ENCODE measurements at regions not wholly inside any gene's neighbourhood (a gene's known extent, or its start where the extent isn't known, plus 50 kb on each side); places are given as distances from the start of the nearest gene placed in this dataset.
"Not testable (repeated sequence)": the region's sequence is repeated elsewhere in the genome, so short reads cannot be mapped to it uniquely, and the experiment has no call there.

DNA sequence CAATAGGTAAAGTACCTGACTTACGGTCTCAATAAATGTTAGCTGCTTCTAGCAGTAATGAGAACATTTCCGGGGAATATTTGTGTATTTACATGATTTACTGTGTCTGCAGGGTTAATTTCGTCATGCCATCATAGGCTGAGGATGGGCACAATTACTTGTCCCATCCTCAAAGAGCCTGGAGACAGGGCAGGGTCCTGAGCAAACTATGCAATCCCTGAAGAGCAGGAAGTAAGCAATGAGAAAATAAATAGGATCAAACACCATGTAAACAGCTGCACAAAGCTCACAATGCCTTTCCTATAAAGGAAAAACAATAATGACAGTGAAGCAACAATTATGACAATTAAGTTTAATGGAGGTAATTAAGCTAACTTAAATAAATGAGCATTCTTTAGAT, 114.6 kb upstream of the FOXQ1 start:
- DNase-seq, result no peak

DNA sequence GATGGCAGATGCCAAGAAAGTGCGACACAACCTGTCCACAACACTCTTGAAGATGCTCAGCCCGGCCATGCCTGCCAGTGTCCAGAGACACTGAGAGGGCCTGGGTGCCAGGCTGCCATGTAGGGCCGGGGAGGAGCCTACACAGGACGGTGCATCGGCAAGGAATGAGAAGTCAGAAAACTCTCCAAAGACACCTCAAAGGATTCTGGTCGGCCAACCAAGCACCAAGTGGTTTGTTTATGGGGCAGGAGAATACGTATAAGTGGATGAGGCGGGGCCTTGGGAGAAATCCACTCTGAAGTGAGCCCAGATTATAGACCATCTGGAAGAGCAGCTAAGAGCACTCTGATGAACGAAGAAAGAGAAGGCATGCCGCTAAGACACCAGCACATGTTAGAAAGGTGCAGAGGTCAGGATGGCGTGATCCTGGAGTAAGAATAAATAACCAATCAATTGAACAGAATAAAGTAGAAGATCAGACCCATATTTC, 120.7 kb upstream of the FOXQ1 start:
- DNase-seq, result no peak

DNA sequence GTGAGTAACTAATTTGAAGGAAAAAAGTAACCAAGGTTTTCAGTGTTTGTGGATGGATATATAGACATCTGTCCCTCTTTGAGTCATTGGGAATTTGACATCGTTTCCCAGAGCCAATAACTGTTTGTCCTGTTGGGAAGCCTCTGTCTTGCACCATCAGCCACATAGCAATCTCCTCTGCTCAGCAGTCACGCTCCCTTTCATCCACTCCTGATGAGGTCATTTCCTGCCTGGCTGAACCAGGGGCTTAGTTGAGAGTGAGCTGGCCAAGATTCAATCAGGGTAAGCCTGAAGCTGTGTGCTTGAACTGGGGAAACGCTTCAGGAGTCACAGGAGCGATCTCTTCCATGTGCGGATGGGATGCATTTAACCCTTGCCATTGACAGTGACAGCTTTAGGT, 121.5 kb upstream of the FOXQ1 start:
- DNase-seq, result no peak

DNA sequence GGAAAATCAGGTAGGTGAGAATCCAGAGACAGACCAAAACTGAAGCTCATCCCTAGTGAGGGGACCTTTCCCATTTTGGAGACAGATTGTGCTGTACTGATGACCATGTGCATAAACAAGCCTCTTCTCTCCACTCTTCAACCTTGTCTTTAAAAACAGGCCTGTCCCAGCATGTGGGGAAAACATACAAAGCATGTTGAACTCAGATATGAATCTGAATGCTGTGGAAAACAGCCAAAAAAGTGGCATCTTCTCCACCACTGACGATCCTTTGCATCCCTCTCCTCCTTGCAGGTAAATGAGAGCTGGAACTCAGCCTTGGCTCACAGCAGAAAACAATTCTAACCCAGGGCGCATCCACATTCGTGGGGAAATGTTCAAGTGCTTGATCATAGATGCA, 123.7 kb upstream of the FOXQ1 start:
- DNase-seq, result no peak

DNA sequence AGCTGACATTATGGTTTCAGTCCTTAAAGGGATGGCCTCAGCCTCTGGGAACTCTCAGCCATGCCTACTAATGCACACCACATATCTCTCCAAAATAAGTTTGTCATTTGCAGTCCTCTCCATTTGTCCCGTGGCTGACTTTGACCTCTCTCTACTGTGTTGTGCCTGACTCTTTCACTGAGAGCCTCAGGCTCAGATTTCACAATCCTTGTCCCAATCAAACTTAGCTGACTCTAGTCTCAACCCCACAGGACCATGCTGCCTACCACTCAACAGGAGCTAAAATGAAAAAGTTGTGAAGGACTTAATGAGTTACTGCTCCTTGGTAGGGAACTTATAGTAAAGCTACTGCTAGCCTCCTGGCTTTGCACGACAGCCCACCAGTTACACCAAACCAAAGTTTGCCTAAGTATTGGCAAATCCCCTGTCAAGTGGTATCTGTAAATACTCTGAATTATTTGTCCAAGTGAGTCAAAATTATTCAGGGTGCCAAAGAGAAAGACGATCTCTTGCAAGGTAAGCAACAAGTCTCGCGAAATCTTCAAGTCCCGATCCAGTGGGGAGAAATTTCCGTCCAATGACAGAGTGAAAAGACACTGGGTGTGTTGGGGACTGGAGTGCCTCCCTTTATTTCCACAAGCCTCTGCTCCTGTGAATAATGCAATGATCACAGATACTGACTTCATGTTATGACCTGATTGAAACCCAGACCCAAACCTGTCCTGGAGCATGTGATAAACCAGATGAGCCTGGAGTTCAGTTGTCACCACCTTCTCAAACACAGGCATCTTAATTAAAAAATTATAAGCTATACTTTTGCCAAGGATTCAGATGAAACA, 124.4 kb upstream of the FOXQ1 start:
- no peak for DNase-seq

DNA sequence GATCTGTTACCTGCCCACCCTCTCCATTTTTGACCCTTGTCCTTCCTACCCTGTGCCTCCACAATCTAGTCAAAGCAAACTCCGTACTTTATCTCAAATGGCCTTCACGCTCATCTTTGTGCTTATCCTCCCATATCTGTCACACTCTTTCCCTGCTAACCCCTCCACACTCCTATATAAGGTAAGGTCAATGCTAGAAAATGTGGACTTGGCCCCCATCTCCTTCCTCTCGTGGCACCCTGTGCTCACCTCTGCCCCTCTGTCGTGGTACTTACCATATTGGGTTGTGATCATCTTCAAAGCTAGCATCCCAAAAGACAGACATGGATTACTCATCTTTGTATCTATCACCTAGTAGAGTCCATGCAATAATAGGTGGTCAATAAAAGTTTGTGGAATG, 127.6 kb upstream of the FOXQ1 start:
- DNase-seq, result no peak

DNA sequence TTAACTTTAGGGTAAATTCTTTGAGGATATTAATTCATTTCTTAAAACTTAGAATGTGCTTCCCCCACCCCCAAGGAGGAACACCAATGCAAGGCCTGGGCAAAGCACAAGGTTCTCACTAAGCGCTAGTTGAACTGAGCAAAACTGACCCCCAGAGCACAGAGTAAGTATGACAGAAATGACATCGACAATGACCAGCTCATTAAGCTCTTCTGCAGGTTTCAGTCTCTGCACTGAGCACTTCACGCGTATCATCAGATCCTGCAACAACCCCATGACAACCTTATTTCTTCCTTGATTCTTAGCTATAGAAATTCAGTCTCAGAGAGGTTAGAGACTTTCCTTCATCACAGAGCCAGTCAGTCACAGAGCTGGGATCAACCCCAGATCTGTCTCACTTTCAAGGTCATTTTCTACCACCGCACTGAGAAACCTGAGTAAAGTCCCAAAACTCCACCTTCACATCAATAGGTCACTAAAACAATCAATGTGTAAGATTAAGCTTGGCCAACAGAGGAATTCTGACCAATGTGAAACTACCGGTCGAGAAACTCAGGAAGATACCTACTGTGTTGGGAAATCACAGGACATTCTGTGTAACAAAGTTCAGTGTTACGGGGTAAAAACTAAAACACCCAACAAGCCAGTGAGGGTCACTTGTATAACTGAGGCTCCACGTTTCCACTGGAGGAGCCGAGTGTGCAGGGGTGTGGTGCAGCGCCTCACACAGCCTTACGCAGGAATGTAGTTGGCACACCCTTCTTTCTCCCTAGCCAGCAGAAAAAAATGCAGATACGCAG, 129.0 kb upstream of the FOXQ1 start:
- DNase-seq, result no peak

DNA sequence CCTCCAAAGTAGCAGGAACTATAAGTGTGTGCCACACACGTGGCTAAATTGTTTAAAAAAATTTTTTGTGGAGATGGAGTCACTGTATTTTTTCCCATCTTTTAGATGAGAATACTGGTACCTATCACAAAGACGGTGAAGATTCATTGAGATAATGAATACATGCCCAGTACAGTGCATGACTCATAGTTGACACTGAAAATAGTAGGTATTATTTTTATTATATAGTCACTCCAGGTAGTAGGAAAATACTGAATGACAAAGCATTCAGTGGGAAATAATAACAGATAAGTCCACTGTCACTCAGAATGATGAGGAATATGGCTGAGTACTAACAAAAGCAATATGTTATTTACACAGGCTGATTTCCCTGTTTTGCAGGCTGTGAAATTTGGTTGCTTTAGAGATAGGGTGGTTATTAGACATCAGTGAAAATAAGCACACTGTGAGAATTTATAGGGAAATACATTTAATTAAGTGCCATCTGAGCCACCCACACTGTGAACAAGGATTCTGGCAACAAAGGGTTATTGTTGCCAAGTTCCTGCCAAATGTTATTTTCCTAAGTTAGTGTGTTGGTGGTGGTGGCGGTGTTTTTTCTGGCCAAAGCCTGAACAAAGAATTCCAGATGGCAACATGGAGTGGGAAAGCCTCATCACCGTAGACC, 129.8 kb upstream of the FOXQ1 start:
- no peak for DNase-seq

DNA sequence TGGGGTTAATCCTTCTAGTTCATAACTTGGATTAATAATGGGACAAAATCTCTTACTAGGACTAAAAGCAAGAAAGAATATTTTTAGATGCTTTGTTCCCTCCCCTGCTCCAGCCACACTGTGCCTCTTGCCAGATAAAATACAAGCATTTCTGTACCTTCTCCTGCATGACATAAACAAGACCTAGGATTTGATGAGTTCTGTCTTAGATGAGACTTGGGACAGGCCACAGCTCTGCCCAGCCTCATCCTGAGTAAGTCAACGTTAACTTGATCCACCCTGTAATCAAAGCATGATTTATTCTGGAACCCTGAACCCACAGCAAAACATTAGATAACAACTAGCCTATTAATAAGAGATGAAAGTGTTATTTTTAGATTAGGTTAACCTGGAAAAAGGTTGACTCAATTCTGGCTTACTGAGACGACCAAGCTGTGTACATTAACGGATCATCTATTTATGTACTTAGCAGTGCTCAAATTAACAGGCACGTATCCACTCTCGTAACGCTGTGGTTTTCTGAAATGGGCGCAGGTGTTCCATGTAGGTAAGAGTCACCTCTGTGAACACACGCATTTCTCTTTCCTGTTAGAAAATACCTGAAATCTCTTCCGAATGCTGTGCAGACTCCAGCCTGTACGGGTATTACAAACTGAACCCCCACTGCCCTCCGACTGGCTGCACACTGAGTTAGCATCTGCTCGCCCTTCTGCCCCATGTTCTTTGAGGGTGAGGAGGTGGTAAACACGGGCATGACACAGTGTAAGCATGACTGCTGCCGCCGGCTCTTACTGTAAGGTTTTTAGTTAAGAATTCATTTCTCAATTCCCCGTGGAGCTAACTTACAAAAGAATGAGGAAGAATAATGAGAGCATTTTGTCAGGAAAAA, 132.1 kb upstream of the FOXQ1 start:
- no peak for DNase-seq

DNA sequence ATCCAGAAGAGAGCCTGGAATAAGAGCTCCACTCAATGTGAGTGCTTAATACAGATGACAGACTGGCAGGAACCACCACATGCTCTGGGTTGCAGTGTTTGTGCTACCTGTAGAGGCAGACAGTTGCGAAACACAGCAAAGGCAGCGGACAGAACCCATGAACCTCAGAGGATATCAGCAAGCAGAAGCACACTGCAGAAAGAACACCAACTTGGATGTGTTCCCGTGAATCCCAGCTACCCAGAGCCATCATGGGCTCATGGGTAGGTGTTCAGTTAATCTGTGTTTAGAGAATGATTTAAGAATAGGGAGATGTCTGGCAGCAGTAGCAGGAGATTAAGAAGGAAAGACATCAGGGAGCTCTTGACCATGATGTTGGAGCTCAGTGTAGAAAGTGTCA, 133.3 kb upstream of the FOXQ1 start:
- no peak for DNase-seq

DNA sequence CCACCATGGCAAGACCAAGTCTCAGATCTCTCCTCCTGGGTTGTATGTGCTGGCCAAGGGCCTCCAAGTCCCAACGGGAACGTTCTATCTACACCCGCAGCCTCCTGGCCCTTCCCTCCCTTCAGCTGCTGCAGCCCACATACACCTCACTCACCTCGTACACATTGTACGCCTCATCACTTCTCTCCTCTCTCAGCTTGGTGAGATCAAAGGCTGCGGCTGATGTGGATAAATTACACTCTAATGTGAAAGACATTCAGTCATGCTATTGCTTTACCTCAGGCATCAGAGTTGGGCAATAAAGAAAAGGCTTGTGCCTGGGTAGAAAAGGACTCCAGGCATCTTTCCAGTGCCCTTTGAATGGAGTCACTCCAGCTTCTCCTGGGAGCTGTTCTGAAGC, 135.3 kb upstream of the FOXQ1 start:
- DNase-seq, result no peak

DNA sequence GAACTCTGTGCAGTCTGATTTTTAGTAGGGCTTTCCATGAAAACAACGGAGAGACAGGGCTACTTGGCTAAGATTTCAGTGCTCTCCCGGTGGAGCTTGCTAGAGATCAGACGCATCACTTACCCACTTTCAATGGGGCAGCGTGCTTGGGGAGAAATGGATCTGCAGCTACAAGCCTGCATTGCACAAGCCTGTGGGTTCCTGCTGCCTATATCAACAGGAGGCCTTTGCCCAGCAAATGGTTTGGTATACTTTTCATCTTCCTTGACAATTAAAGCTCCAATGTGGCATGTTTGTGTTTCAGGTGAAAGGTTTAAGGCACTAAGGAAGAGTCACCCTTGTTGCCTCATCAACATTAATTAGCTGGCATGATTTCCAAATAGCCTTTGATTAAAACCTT, 136.0 kb upstream of the FOXQ1 start:
- DNase-seq, result no peak

DNA sequence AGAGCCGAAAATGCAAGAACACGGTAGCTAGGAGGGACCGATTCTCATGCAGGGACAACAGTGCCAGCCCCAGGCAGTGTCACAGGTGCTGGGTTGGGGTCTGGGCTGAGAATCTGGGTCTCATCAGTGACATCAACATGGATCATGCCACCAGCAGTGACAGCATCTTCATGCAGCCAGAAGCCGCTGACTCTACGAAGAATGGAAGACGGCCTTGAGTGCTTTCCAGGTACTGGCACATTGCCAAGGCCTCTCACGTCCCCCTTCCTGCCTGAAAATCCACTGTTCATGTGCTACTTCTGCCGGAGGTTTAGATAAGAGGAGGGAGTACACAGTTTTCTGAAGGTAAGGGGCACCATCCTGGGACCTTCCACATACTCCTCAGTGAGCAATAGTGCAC, 141.1 kb upstream of the FOXQ1 start:
- DNase-seq, result no peak

DNA sequence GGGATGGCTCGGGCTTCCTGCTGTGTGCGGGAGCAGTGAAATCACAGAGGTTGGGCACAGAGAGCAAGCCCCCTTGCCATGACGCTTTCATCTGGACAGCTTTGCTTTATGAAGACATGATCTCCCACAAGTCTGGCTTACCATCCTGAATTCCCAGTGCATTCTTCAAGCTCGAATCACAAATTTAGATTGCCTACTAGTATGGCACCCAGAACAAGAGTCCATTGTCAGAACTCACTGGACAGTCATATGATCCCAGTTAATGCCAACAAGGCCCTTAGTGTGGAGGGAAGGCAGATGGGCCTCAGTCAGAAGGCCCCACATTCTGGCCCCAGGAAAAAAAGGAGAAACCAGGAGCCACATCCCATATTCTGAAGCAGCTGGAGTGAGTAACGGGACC, 147.3 kb upstream of the FOXQ1 start:
- no peak for DNase-seq

DNA sequence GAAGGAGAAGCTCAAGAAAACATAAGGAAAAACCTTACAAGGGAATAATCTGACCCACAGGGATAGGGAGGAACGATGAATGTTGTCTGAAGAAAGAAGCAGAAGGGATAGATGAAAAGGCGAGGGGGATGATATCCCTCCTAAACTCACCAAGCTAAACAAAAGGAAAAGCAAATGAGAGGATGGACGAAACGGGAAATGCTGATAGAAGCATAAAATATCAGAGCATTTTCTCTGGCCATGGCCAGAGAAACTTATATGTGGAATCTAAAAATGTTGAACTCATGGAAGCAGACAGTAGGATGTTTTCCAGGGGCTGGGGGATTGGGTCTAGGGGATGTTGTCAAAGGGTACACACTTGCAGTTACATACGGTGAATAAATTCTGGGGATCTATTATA, 148.4 kb upstream of the FOXQ1 start:
- DNase-seq, result no peak

DNA sequence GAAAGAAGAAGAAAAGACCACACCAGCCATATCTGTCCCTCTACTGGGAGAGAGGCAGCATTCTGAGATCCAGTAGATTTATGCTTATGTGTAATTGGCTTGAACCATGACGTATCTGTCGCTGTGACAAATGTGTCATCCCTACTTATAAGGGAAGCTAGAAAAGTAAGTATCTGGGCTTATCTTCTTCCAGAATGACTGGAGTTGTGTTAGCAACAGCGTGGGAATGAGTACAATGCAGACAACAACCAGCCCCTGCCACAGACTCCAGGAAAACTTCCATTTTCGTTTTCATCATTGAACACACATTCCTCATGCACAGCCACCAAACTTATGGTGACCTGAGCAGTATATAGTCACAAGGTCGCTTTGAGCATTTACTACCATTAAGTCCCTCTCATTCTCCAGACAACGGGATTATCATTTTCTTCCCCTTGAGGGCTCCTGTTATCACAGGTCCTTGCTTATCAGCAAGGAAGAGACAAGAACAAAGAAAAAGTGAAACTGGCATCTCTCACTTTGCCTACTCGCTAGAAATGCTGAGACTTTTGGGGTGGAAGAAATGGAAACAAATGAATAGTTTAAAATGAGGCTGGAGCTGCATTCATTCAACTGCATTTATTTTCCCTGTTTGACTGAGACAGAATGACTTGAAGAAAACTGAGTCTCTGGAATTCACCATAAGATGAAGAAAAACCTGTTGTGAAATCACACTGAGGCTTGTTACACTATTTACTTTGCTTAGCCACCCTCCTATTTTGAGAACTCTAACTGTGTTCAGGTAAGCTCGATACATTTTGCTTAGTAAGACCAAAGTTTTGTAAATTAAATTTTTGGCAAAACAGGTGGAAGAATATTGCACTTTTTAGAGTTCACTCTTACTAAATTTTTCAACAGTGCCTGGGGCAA, 149.3 kb upstream of the FOXQ1 start:
- DNase-seq, result no peak

DNA sequence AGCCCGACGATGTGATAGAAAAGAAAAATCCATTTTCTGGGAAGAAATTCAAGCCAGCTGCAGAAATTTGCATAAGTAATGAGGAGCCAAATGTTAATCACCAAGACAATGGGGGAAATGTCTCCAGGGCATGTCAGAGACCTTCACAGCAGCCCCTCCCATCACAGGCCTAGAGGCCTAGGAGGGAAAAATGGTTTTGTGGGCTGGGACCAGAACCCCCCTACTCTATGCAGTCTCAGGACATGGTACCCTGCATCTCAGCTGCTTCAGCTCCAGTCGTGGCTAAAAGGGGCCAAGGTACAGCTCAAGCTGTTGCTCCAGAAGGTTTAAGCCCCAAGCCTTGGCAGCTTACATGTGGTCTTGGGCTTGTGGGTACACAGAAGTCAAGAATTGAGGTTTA, 155.5 kb upstream of the FOXQ1 start:
- not testable (repeated sequence) for DNase-seq

DNA sequence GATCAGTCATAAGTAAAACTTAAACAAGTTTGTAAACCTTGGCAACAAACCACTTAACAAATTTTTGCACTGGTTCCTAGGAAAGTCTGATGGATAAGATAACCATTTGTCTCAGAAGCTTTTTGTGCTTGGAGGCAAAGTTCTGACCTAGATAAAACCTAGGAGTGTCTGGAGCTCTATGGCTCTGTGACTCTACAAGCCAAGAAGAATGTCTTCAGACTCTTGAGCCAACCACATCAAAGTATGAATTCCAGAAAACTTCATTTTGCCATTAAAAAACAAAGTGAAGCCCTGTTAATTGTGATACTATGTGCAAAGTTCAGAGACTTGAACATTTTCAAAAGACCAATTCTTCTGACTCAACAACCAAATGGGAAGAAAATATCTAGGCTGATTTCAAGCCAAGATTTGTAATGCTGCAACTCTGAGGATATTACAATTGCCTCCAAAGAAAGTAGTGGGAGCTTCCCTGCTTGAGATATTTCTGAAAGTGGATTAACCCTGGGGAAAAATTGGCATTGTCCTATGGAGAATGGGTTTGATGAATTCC, 158.1 kb upstream of the FOXQ1 start:
- no peak for DNase-seq

DNA sequence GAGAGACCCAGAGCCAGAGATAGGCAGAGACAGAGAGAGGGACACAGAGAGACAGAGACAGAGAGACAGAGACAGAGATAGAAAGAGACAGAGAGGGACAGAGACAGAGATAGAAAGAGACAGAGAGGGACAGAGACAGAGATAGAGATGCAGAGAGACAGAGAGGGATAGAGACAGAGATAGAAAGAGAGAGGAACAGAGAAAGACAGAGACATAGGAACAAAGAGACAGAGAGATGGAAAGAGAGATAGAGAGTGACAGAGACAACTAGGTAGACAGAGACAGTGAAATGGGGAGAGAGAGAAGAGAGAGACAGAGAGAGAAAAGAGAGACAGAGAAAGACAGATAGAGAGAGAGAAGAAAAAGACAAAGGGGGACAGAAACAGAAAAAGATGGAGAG, 165.4 kb upstream of the FOXQ1 start:
- DNase-seq, result no peak

DNA sequence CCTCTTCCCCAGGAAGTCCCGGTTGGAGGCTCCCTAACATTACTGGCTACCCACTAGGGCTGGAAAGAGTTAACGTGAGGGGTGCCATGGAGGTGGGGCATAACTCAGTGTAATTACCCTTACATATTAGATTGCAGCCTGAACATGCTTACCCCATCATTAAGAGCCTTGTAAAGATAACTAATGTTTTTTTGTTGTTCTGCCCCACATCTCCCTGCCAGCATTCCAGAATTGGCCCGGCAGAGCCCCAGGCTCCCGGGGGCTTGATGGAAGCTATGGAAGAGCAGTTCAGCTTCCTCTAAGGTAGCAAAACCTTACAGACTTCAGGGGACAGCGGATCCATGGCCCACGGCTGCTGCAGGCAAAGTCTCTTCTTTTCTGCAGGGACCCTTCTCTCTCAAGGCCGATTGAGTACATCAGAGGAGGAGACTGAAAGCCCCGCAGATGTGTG, 166.1 kb upstream of the FOXQ1 start:
- DNase-seq, result no peak

Measured in CD4-positive, alpha-beta T cell treated with Interleukin-21 for 1 hour (primary cell).